Lower leg skin (tissue), 4 donors: ENCODE measurements at regions not wholly inside any gene's neighbourhood (a gene's known extent, or its start where the extent isn't known, plus 50 kb on each side); places are given as distances from the start of the nearest gene placed in this dataset.

Source experiments
- DNase-seq, 2 donors: peaks; one replicate each; pipeline ENCODE4 v3.0.0-alpha.2; 2019; ENCODE audit warnings: low spot score in 2 of 2
- H3K4me3 ChIP-seq: fragments of 200-600 bp; sonication (generic); 2 replicates; pipeline ENCODE4 v1.5.1; 2017; ENCODE audit warnings: mild to moderate bottlenecking, low read depth; ENCODE audit not compliant: poor library complexity, severe bottlenecking
- POLR2A ChIP-seq, 2 donors: fragments of 450-650 bp; IDR thresholded peaks; one replicate each; pipeline ENCODE4 v1.6.1; 2016 to 2017; ENCODE audit warnings: antibody characterized with exemption in 2 of 2, mild to moderate bottlenecking in 1 of 2, moderate library complexity in 1 of 2
- WGBS, 2 donors: methylation state at CpG; one replicate each; pipeline ENCODE4 v1.1.5; 2018; 5-methylcytosine and 5-hydroxymethylcytosine counted together
- intact Hi-C: fragments of 100-400 bp; cut with DNase I; formaldehyde crosslinking; loops from one replicate; pipeline ENCODE4 v1.15.0; 2023; ENCODE audit warnings: low total_unique reads
- TF ChIP-seq, protein P1 (sequence below), 3 donors: fragments of 450-650 bp; IDR thresholded peaks; one replicate each; pipeline ENCODE4 v1.5.1; 2016; ENCODE audit warnings: antibody characterized with exemption in 3 of 3, mild to moderate bottlenecking in 3 of 3, moderate library complexity in 2 of 3

DNA sequence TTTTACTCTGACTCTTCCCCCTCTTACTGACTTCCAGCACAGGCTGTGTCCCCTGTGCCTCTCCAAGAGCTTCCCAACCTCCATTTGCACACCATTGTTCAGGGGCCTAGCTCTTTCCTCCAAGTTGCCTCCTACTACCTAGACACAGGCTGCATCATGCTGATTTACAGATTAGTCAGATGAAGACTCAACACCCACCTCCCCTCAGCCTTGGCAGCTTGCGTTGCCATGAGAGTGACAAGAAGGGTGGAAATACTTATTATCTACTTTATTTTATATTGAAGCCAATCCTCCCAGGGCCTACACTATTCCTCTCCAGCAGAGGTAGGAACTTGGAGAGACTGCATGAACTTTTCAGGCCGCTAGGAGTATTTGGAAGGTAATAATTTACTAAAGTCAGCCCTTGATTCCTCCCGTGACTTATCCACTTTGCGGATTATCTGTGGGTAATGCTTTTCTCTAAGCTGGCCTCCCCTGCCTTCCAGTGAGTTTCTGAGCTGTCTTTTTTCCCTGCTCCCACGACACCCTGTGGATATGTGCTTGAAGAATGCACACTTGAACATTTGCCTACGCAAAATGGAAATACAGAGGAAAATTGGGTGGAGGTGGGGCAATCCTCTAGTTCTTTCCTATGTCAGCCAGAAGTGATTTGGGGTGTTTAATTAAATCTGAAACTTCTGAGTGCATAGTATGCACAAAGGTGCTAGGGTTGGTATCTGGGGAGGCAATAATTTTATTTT lies 74.1 kb upstream of the TMEM164 start:
- intact Hi-C loops: loop anchor here (10.0 kb wide), 1 partner anchor 56 kb away; no protein-coding TSS in a partner anchor
- no peak overlapping the region for H3K4me3 ChIP-seq
- TF ChIP-seq, protein P1, sequence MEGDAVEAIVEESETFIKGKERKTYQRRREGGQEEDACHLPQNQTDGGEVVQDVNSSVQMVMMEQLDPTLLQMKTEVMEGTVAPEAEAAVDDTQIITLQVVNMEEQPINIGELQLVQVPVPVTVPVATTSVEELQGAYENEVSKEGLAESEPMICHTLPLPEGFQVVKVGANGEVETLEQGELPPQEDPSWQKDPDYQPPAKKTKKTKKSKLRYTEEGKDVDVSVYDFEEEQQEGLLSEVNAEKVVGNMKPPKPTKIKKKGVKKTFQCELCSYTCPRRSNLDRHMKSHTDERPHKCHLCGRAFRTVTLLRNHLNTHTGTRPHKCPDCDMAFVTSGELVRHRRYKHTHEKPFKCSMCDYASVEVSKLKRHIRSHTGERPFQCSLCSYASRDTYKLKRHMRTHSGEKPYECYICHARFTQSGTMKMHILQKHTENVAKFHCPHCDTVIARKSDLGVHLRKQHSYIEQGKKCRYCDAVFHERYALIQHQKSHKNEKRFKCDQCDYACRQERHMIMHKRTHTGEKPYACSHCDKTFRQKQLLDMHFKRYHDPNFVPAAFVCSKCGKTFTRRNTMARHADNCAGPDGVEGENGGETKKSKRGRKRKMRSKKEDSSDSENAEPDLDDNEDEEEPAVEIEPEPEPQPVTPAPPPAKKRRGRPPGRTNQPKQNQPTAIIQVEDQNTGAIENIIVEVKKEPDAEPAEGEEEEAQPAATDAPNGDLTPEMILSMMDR (IDR thresholded peaks at IDR 0.05): no peak
- no peak for TF ChIP-seq POLR2A (IDR thresholded peaks at IDR 0.05)
- 73 to 96% methylated on average over 5 to 6 of the region's 6 CpGs for WGBS, 2 donors
- DNase-seq: no peak

DNA sequence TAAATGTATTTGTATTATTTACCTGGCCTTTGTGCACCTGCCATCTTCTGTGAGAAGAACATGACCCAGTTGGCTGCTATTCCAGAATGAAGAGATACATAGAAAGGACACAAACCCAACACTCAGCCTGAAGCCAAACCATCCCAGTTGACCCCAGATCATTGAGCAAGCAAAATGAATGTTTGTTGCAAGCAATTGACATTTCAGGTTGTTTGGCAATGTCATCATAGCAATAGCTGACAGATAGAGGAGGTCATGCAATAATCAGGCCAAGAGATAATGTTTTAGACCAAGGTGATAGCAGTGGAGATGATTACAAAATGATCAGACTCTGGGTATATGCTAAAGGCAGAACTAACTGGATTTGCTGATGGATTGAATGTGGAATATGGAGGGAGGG lies 71.2 kb upstream of the TMEM164 start:
- H3K4me3 ChIP-seq: no peak overlapping the region
- no peak for DNase-seq
- TF ChIP-seq POLR2A (IDR thresholded peaks at IDR 0.05): no peak
- TF ChIP-seq, protein P1 (IDR thresholded peaks at IDR 0.05): no peak
- intact Hi-C loops: no loop called here

DNA sequence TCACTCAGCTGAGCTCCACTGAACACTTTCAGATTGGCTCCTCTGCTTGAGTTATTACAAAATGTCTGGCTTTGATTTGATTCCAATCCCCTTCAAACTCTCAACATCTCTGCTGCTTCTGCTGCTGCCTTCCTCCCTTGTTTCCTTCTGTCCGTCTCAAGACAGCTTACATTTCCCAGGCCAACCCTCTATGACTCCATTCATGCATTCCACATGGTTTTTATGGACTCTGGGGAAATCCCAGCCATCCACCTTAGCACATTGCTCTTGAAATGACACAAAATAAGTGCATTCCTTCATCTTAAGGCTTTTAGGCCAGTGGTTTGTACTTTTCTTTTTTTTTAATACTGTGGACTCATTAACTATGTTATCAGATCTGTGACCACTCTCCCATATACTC lies 68.5 kb upstream of the TMEM164 start:
- TF ChIP-seq POLR2A (IDR thresholded peaks at IDR 0.05): no peak
- TF ChIP-seq, protein P1 (IDR thresholded peaks at IDR 0.05): no peak
- intact Hi-C loops: no loop called here
- H3K4me3 ChIP-seq: no peak overlapping the region
- WGBS, 2 donors: 50 to 81% methylated on average over 1 of the region's 1 CpG
- no peak for DNase-seq

DNA sequence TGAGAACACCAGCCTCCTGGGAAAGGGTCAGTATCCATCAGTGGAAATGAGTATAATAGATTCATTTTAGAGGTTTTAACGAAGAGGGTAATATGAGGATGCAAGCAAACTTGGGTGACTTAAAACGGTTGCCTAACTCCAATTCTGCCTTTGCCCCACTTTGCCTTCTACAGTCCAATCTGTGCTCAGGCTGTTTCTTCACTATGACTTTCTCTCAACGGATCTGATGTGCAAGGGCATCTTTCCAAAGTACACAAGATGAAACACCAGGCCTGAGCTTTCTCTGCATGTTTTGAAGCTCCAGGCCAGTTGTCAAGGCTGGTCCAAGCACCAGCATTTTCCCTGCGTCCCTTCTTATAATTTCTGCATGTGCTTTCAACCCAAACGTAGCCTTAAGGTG lies 68.0 kb upstream of the TMEM164 start:
- intact Hi-C loops: no loop called here
- DNase-seq: no peak
- no peak overlapping the region for H3K4me3 ChIP-seq
- WGBS, 2 donors: 67 to 84% methylated on average over 4 to 5 of the region's 5 CpGs
- TF ChIP-seq POLR2A (IDR thresholded peaks at IDR 0.05): no peak
- TF ChIP-seq, protein P1 (IDR thresholded peaks at IDR 0.05): no peak

DNA sequence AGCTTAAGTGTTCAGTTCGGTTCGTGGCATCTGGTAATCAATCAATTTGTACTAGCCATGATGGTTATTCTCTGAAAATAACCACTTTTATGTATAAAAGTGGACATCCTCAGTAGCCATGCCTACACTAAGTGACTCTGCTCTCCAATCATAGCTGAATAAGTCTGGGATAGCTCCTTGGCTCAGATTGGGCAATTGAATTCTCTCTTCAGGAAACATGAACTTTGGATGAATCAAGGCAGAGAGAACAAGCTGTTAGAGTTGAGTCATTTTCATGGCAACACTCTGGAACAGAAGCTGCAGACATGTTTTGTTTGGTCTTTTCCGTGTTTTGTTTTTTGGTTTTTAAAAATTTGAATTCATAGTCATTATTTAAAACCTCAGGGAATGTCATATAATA lies 66.8 kb upstream of the TMEM164 start:
- H3K4me3 ChIP-seq: no peak overlapping the region
- no peak for DNase-seq
- 70 to 88% methylated on average over 3 of the region's 3 CpGs for WGBS, 2 donors
- intact Hi-C loops: no loop called here
- TF ChIP-seq, protein P1 (IDR thresholded peaks at IDR 0.05): no peak
- no peak for TF ChIP-seq POLR2A (IDR thresholded peaks at IDR 0.05)

DNA sequence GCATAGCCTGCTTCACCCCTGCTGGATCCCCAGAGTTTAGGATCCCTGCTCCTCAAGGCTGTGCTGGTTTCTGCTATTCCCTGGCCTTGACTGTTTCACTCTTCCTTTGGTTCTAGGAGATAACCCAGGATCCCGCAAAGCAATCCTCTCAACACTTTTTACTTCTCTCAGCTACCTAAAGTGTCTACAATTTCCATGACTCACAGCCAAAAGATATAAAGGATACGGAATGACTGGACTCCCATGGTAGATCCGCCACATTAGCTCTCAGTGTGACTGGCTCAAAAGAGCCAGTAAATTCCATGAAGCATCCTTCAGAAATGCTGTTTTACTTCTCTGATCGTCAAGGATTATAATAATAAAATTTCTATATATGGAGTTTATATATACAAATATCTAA lies 66.3 kb upstream of the TMEM164 start:
- 79 to 88% methylated on average over 4 of the region's 4 CpGs for WGBS, 2 donors
- intact Hi-C loops: no loop called here
- H3K4me3 ChIP-seq: no peak overlapping the region
- TF ChIP-seq POLR2A (IDR thresholded peaks at IDR 0.05): no peak
- TF ChIP-seq, protein P1 (IDR thresholded peaks at IDR 0.05): no peak
- DNase-seq: no peak
